B cell (primary cell): ENCODE measurements at regions not wholly inside any gene's neighbourhood (a gene's known extent, or its start where the extent isn't known, plus 50 kb on each side); places are given as distances from the start of the nearest gene placed in this dataset.

Source experiments
- EZH2 ChIP-seq: IDR thresholded peaks from 2 replicates; pipeline ENCODE4 v1.6.1; 2012; ENCODE audit warnings: borderline replicate concordance, low read depth, mild to moderate bottlenecking, moderate library complexity, low read length; ENCODE audit not compliant: insufficient read depth, poor library complexity, severe bottlenecking
- TF ChIP-seq, protein P1 (sequence below): fragments of 200-600 bp; IDR thresholded peaks from one replicate; pipeline ENCODE4 v1.8.0; 2022; ENCODE audit warnings: antibody characterized with exemption, mild to moderate bottlenecking

DNA sequence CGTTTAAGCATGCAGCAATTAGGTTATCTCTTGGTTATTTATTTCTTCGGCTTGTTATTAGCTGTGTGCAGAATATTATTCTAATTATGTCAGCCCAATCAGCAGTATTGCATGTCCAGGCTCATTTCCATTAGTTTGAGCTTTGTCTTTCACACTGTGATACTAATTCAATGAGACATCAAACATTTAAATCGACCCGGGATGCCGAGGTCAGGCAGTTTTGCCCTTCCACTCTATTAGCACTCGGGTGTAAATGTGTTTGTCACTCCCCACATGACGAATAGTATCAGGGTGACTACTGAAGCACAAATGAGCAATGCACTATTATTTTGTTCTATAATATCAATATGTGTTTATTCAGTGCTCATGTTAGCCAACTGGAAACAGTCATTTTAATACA lies 170.9 kb downstream of the ANXA2 start:
- TF ChIP-seq, protein P1, sequence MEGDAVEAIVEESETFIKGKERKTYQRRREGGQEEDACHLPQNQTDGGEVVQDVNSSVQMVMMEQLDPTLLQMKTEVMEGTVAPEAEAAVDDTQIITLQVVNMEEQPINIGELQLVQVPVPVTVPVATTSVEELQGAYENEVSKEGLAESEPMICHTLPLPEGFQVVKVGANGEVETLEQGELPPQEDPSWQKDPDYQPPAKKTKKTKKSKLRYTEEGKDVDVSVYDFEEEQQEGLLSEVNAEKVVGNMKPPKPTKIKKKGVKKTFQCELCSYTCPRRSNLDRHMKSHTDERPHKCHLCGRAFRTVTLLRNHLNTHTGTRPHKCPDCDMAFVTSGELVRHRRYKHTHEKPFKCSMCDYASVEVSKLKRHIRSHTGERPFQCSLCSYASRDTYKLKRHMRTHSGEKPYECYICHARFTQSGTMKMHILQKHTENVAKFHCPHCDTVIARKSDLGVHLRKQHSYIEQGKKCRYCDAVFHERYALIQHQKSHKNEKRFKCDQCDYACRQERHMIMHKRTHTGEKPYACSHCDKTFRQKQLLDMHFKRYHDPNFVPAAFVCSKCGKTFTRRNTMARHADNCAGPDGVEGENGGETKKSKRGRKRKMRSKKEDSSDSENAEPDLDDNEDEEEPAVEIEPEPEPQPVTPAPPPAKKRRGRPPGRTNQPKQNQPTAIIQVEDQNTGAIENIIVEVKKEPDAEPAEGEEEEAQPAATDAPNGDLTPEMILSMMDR = no peak
- no peak for TF ChIP-seq EZH2
